Smooth muscle cell (in vitro differentiated cells): ENCODE measurements at regions not wholly inside any gene's neighbourhood (a gene's known extent, or its start where the extent isn't known, plus 50 kb on each side); places are given as distances from the start of the nearest gene placed in this dataset.

Experiments used
- DNase-seq: peaks from one replicate; lab custom pipeline; 2025; ENCODE audit not compliant: unreplicated experiment; lab: John Stamatoyannopoulos, UW
- H2AFZ ChIP-seq: fragments of 200-600 bp; sonication (generic); 2 replicates; pipeline ENCODE4 v1.6.0; 2016; ENCODE audit warnings: antibody characterized with exemption, low read depth, mild to moderate bottlenecking
- H3F3A ChIP-seq: fragments of 200-600 bp; sonication (generic); 2 replicates; pipeline ENCODE4 v1.6.0; 2017; ENCODE audit warnings: antibody characterized with exemption, low read depth
- H3K27ac ChIP-seq: fragments of 200-600 bp; sonication (generic); 2 replicates; pipeline ENCODE4 v1.5.1; 2016; ENCODE audit warnings: low read depth, mild to moderate bottlenecking
- H3K27me3 ChIP-seq: fragments of 200-600 bp; sonication (generic); 2 replicates; pipeline ENCODE4 v1.6.1; 2016; ENCODE audit warnings: low read depth, mild to moderate bottlenecking
- H3K36me3 ChIP-seq: fragments of 200-600 bp; sonication (generic); 2 replicates; pipeline ENCODE4 v1.5.1; 2016; ENCODE audit warnings: low read depth
- H3K4me1 ChIP-seq: fragments of 200-600 bp; sonication (generic); 2 replicates; pipeline ENCODE4 v1.5.1; 2016; ENCODE audit warnings: low read depth
- H3K4me2 ChIP-seq: fragments of 200-600 bp; sonication (generic); 2 replicates; pipeline ENCODE4 v1.6.0; 2016; ENCODE audit warnings: mild to moderate bottlenecking
- H3K4me3 ChIP-seq: fragments of 200-600 bp; sonication (generic); 2 replicates; pipeline ENCODE4 v1.5.1; 2016; ENCODE audit warnings: mild to moderate bottlenecking
- H3K79me2 ChIP-seq: fragments of 200-600 bp; sonication (generic); 2 replicates; pipeline ENCODE4 v1.6.0; 2016; ENCODE audit warnings: low read depth, mild to moderate bottlenecking
- H3K9ac ChIP-seq: fragments of 200-600 bp; sonication (generic); 2 replicates; pipeline ENCODE4 v1.6.0; 2016; ENCODE audit warnings: low read depth
- H3K9me3 ChIP-seq: fragments of 200-600 bp; sonication (generic); replicated peaks from 2 replicates; pipeline ENCODE4 v1.5.1; 2016; ENCODE audit warnings: low read depth
- H4K20me1 ChIP-seq: fragments of 200-600 bp; sonication (generic); 2 replicates; pipeline ENCODE4 v1.6.0; 2016; ENCODE audit warnings: low read depth
- WGBS: methylation state at CpG from one replicate; pipeline ENCODE4 v1.1.7; 2016; ENCODE audit warnings: low lambda C conversion rate; 5-methylcytosine and 5-hydroxymethylcytosine counted together
- TF ChIP-seq, protein P1 (sequence below): fragments of 200-600 bp; sonication (generic); IDR thresholded peaks from 2 replicates; pipeline ENCODE4 v1.5.1; 2017; ENCODE audit warnings: borderline replicate concordance, mild to moderate bottlenecking, antibody characterized with exemption; ENCODE audit not compliant: insufficient read depth, poor library complexity, severe bottlenecking

DNA sequence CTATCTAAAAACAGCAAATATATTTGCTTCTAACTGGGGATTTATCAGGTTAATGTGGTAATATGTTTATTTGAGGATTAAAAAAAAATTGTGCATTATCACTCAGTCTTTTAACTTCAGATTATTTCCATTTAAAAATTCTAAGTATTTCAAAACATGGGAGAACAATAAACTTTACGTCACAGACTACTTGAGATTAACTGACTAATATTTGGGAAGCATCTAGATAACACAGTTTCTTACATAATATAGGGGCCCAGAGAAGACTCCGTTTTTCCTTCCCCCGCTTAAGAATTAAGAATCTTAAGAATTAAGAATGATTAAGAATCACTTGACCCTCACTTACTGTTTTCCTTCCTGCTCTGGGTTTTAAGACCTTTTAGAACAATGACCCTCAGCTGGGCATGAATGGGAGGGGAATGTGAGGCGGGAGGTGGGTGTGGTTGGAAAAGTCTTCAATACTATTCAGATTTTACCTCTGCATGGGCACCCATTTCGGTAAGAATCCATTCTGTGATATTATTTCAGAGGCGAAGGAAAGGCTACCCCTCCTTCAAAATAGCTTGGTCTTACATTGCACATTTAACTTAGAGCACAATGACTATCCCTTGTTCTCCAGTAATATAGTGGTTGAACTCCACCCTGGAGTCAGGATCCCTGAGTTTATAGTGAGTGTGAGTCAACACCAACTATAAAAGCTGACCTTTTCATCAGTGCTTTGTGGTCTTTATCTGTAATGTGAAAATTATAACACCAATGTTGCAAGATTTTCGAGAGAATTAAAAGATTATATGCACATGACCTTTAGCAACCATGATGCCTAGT is 821.3 kb downstream of the USP25 start:
- Histone ChIP-seq H3K4me1 (peaks cover 4% of the 10 kb centered on the region), H4K20me1 (no peaks in the 10 kb centered on the region), H3K27me3 (no peaks in the 10 kb centered on the region), H3K27ac (no peak overlapping the region), H3K9ac (no peak overlapping the region), H3K36me3 (no peaks in the 10 kb centered on the region), H3K79me2 (no peaks in the 10 kb centered on the region), H3K4me2 (no peak overlapping the region), H3K9me3 (no peaks in the 10 kb centered on the region), H3F3A (no peaks in the 10 kb centered on the region), H3K4me3 (no peak overlapping the region), H2AFZ (no peak overlapping the region)
- WGBS, result 71% methylated on average over 7 of the region's 7 CpGs
- TF ChIP-seq, protein P1, sequence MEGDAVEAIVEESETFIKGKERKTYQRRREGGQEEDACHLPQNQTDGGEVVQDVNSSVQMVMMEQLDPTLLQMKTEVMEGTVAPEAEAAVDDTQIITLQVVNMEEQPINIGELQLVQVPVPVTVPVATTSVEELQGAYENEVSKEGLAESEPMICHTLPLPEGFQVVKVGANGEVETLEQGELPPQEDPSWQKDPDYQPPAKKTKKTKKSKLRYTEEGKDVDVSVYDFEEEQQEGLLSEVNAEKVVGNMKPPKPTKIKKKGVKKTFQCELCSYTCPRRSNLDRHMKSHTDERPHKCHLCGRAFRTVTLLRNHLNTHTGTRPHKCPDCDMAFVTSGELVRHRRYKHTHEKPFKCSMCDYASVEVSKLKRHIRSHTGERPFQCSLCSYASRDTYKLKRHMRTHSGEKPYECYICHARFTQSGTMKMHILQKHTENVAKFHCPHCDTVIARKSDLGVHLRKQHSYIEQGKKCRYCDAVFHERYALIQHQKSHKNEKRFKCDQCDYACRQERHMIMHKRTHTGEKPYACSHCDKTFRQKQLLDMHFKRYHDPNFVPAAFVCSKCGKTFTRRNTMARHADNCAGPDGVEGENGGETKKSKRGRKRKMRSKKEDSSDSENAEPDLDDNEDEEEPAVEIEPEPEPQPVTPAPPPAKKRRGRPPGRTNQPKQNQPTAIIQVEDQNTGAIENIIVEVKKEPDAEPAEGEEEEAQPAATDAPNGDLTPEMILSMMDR, result no peak
- DNase-seq, result no peak

DNA sequence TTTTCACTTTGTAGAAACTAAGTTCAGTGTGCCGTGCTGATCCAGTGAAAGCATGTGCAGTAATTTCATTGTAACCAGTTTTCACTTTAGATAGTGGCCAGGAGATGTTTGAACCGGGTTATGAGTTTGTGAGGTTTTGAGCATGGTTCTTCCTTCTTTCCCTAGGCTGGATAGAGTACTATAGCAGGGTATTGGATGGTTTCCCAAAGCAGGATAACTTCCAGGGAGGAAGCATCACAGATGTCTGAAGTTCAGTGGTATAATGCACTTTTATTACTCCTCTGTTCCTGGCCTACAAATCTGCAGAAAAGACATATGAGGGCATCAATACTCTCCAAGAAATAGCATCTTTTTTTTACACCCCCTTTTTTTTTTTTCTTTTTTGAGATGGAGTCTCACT is 823.1 kb downstream of the USP25 start:
- no peaks in the 10 kb centered on the region for H4K20me1 ChIP-seq
- TF ChIP-seq, protein P1, result no peak
- H3K79me2 ChIP-seq, result no peaks in the 10 kb centered on the region
- H3K36me3 ChIP-seq, result no peaks in the 10 kb centered on the region
- no peaks in the 10 kb centered on the region for H3F3A ChIP-seq
- no peak for DNase-seq
- no peaks in the 10 kb centered on the region for H3K27me3 ChIP-seq
- H3K4me3 ChIP-seq, result no peak overlapping the region
- no peak overlapping the region for H3K27ac ChIP-seq
- H3K4me2 ChIP-seq, result no peak overlapping the region
- peaks cover 4% of the 10 kb centered on the region for H3K4me1 ChIP-seq
- 96% methylated on average over 2 of the region's 2 CpGs for WGBS
- no peaks in the 10 kb centered on the region for H3K9me3 ChIP-seq
- H2AFZ ChIP-seq, result no peak overlapping the region
- no peak overlapping the region for H3K9ac ChIP-seq

DNA sequence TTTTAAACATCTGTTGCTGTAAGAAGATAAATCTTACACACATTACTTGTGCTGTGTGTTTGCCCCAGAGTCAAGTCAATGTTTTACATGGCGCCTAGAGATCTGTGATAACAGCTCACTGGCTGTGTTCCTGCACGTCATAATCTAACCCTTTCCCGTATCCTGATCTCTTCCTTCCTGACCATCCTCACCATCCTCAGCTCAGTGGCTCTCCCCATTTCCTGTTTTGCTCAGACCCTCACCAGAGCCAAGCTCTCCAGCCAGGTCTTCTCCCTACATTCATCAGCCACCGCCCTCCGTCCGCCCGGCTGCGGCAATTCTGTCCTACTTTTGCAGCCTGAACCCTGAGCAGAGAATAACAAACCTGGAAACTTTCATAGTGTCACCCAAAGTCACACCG is 824.7 kb downstream of the USP25 start:
- Histone ChIP-seq H3K27me3 (no peaks in the 10 kb centered on the region), H3F3A (no peaks in the 10 kb centered on the region), H3K4me3 (no peak overlapping the region), H3K9ac (no peak overlapping the region), H3K4me2 (no peak overlapping the region), H3K27ac (no peak overlapping the region), H3K79me2 (no peaks in the 10 kb centered on the region), H2AFZ (peak overlapping the region; percentile 50), H3K36me3 (no peaks in the 10 kb centered on the region), H3K9me3 (no peaks in the 10 kb centered on the region), H3K4me1 (peaks cover 4% of the 10 kb centered on the region), H4K20me1 (no peaks in the 10 kb centered on the region)
- DNase-seq, result no peak
- WGBS, result 81% methylated on average over 9 of the region's 9 CpGs
- TF ChIP-seq, protein P1, result no peak

DNA sequence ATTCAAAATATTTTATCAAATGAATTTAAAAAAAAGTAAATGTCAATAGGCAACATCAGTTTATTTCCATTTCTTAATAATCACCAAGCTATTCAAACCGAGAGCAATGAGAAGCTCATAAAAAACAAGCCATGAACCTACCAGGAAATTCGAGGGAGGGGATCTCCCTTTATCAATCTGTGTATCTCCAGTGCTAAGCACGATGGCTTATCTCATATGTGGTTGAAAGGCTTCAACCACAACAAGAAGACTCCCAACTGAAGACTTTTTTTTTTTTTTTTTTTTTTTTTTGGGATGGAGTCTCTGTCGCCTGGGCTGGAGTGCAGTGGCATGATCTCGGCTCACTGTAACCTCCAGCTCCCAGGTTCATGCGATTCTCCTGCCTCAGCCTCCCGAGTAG is 833.3 kb downstream of the USP25 start:
- Histone ChIP-seq H4K20me1 (no peaks in the 10 kb centered on the region), H3K27me3 (no peaks in the 10 kb centered on the region), H3K4me2 (no peak overlapping the region), H3F3A (no peaks in the 10 kb centered on the region), H3K36me3 (no peaks in the 10 kb centered on the region), H3K9ac (no peak overlapping the region), H3K9me3 (no peaks in the 10 kb centered on the region), H3K79me2 (no peaks in the 10 kb centered on the region), H3K4me1 (no peaks in the 10 kb centered on the region), H3K27ac (no peak overlapping the region), H2AFZ (no peak overlapping the region), H3K4me3 (no peak overlapping the region)
- DNase-seq, result no peak
- TF ChIP-seq, protein P1, result no peak
- WGBS, result 68% methylated on average over 7 of the region's 7 CpGs
